Islet precursor cell (in vitro differentiated cells): ENCODE measurements at regions not wholly inside any gene's neighbourhood (a gene's known extent, or its start where the extent isn't known, plus 50 kb on each side); places are given as distances from the start of the nearest gene placed in this dataset.

Experiments
- DNase-seq: peaks from one replicate; pipeline ENCODE4 v3.0.0-alpha.2; 2018

DNA sequence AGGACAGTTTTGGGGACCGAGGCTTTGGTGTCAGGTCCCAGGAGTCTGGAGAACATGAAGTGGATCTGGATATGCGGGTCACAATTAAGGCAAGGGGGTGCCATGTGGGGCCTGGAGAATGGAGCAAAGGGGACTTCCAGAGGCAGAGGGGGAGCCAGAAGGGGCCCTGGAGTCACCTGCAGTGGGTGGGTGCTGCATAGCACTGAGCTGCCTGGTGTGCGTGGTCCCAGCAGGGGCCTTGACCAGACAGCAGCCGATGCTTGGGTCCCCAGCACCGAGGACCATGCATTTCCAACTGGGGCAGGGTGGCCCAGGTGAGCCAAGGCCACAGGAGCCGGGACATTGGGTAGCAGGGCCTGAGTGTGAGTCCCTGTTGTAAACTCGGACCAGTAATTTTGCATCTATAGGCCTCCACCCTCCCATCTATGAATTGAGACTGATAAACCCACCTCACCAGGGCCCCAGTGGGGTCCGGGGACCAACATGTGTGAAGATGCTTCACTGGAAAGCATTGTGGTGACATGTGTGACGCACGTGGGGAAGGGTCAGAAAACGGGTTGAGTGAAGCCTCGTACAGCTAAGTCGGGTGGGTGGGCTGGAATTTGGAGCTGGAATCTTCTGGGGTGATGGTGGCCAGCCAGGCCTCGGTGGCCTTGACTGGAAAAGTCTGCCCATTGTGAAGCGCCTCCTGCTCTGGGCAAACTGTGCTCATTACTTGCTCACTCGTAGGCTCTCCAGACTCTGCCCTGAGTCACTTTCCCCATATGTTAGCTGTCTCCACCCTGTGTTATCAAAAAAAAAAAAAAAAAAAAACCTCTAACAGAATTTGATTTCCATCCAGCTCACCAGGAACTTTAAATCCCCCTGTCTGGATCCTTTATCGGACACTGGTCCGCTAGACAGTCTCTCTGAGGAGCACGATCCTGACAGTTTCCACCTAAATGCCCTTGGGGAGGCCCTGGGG lies 90.5 kb upstream of the ZNF469 start:
- DNase-seq, result no peak

DNA sequence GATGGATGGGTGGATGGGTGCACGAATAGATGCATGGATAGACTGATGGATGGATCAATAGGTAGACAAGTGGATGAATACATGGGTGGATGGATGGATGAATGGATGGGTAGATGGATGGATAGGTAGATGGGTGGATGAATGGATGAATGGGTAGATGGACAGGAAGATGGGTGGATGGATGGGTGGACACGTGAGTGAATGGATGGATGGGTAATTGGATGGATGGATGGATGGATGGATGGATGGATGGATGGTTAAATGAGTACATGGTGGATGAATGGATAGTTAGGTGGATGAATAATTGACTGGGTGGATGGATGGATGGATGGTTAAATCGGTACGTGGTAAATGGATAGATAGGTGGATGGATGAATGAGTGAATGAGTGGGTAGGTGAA lies 89.7 kb upstream of the ZNF469 start:
- no peak for DNase-seq

DNA sequence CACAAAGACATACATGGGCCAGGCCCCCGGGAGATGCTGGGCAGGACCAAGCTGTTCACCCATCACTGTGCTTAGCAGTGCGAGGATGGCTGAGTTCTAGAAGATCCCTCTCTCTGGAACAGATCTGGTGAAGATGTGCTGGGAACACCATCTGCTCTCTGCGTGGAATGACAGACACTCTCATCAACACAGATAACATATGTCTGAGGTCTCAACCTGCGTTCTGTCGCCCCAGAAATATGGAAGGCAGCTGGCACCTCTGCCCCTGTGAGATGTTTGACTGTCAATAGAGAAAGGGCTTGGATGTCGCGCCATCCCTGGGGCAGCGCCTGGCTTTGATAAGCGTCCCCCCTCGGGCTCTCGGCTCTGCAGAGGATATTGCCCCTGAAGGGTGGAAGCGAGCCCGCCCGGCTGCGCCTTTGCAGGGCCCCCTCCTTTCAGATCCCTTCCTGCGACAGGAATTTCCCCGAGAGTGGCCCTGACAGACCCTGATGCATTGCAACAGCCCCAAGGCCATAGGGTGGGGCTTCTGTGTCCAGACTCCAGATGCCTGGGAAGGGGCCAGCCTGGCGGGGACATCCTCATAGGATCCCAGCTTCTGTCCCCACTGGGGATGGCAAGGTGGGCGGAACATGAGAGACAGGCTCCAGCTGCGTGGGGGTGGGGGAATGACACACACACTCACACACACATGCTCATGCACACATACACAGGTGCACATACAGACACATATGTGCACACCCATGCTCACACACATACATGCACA lies 86.9 kb upstream of the ZNF469 start:
- no peak for DNase-seq

DNA sequence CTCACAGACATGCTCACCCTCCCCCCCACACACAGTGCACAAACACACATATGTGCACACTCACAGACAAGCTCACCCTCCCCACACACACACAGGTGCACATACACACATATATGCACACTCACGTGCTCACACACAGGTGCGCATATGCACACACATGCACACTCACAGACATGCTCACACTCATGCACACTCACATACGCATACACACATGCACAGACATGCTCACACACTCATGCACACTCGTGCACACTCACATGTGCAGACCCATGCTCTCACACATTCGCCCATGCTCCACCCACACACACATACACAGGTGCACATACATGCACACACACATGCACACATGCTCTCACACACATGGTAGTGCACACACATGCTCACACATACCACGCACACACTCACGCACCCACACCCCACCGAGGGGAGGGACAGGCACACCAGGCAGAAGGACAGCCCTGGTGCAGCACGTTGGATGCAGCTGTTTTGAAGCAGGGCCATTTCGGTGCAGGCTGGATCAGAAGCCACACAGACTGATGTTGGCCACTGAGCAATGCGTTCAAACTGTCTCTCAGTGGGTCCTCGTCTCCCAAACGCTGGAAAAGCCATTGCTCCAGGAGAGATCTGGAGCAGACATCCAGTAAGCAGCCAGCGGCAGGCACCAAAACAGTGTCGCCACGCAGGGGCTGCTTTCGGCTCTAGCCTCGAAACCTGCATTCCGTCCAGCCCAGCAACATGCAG lies 86.2 kb upstream of the ZNF469 start:
- DNase-seq, result no peak

DNA sequence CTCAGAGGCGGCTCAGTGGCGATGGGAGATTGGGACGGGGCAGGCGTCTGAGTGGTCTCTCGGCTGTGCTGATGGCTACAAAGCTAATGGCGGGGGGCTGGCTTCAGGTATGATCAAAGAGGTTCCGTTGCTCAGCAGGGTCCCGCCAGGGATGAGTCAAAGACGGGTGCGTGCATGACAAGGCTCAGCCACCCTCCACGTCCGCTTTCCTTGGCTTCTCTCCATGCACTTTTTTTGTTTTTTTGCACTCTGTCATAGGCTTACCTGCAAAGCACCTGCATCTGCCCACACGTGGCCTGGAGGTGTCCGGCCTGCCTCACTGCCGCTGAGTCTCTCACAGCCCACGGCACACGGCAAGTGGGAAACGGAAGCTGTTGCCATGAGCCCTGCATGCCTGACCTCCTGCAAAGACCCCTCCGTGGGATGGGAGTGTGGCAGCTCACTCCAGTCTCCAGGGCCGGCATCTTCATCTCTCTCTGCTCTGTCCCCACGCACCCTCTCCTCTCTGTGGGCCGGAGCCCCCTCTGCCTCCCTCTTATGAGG lies 85.5 kb upstream of the ZNF469 start:
- DNase-seq, result no peak

DNA sequence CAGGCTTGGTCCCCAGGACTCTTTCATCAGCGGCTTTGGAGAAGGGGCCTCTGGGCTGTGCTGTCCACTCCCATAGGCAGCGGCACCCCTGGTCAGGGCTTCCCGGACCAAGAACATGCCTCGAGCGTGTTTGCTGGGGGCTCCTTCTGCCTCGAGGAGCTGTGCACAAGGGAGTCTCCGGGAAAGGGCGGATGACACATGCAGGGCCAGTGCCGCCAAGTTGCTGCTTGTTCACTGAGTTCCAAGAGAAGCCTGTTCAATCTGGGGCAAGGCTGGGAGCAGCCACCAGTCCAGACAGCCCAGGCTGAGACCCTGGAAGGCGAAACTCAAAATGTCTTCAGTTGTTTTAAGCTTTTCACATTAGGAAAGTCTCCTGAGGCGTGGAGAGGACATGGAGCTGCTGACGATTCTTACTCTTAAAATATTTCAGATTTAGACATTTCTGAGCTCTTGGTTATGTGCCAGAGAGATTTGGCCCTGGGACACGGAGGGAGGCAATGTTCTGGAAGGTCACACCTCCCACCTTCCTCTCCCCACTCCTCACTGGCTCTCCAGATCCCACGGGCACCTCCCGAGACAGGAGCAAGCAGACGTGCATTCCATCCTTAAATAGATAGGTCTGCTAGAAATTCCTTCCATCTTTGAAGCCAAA lies 84.5 kb upstream of the ZNF469 start:
- DNase-seq, result peak; percentile 66

GRCh38 chr16:88298833-88299745 lies 83.7 kb upstream of the ZNF469 start:
- peak; percentile 64 for DNase-seq

DNA sequence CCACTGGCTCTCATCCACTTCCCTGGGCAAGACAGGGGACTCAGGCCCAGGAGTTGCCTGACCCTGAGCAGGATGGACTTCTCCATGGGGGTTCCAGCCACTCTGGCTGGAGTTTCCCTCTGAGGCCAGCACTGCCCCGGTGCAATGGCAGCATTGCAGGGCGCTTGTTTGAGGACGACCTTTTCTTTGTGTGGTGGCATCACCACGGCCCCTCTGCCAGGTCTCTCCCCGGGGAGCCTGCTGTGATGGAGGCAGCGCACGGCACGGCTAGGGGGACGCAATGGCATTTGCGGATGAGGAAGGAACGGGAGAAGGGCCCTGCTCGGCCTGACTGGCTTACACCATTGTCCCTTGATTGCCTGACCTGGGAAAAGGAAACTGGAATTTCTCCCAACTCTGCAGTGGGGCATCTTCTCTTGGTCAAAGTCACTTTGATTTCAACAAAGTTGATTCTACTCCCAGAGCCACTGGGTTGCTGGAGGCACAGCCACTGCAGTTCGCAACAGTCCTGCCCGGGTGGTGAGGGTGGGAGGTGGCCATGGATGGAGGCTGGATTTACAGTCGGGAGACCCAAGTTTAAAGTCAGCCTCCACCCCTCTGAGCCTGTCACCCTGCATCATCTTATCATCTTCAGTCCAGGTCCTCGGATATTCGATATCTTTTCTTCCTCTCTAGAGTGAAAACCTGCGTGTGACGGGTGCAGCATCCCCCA lies 82.9 kb upstream of the ZNF469 start:
- no peak for DNase-seq

DNA sequence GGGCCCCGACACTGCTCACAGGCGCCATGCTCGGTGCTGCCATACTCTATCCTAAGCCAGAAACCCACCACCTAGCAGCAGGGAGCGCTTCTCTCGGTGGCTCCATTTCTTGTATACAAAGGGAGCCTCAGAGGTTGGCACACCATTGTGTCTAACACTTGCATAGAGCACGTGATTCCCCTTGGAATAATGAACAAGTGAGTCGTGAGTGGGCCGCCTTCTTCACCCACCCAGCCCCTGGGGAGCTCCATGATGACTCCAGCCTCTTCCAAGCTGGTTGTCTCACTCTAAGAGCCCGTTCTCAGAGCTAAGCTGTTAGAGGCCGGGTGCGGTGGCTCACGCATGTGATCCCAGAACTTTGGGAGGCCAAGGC lies 82.3 kb upstream of the ZNF469 start:
- no peak for DNase-seq

DNA sequence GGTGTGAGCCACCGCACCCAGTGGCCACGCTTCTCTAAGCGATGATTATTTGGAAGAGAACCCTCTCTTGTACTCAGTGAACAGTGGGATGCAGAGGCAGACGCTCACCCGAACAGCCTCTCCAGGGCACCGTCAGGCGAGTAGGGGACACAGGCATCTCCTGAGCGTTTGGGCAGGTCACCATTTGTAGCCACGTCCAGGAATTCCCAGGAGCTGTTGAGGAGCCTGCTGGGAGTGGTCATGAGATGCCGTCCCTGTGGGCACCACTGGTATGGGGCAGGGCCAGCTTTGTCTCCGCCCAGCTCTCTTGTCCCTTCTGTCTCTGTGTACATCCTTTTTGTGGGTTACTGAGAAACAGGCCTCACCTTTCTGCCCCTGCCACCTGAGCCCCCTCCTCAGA lies 81.3 kb upstream of the ZNF469 start:
- no peak for DNase-seq

- no peak for DNase-seq
These were observed 80.9 kb upstream of the ZNF469 start for GRCh38 chr16:88301886-88302285.

- no peak for DNase-seq
These were observed 80.1 kb upstream of the ZNF469 start for GRCh38 chr16:88302666-88303065.

DNA sequence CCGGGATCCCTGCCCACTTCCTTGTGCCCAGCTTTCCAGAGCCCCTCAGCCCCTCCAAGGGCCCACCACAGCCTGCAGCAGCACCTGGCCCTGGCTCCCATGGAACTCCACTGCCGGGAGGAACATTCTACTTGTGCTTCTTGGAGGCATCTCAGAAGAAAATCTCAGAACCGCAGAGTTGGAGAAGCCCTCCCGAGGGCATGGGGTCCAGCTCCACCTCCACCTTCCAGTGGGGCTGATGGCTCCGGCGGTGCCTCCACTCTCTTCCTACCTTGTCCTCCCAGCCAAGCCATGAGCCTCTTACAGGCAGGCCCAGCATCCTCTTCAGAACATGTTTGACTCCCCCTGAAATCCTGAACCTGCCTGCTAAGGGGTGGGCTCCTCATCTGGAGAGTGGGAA lies 79.4 kb upstream of the ZNF469 start:
- no peak for DNase-seq

DNA sequence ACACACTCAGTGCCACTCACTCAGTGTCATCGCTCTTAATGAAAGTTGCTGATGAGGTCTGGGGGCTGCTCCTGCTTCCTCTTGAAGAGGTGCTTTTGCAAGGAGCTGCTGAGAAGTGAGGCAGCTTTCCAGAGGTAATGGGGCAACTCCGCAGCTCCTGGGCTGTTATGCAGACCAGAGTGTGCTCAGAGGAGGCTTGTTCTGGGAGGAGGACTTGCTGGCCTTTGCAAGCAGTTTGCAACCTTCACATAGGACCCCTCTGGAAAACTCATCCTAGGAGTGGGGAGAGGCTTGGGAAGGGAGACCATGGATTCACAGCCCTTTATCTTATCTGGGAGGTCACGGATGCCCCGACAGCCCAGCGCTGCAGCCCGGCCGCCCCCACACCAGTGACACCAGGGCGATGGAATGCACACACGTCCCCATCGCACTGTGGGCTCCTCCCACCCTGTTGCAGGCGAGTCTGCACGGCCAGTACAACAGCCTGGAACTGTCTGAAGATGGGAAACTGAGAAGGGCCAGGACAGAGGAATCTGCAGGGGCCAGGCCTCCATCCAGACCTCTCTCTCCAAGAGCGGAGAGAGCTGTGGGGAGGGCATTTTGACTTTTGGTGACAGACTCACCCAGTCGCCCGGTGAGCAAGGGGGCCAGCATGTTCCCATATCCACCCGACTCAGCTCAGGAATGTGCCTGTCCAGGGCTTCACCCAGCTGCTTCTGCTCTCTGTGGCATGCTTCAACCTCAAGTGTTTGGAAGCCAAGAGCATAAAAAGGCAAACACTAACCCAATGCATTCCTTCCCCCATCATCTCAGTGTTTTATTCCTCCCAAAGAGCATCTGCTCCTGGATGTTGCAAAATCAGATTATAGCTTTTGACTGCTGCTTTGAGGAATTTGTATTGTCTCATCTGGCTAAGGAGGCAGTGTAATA lies 78.6 kb upstream of the ZNF469 start:
- peak; percentile 94 for DNase-seq

- DNase-seq, result no peak
These were observed 77.6 kb upstream of the ZNF469 start for GRCh38 chr16:88305176-88305575.

DNA sequence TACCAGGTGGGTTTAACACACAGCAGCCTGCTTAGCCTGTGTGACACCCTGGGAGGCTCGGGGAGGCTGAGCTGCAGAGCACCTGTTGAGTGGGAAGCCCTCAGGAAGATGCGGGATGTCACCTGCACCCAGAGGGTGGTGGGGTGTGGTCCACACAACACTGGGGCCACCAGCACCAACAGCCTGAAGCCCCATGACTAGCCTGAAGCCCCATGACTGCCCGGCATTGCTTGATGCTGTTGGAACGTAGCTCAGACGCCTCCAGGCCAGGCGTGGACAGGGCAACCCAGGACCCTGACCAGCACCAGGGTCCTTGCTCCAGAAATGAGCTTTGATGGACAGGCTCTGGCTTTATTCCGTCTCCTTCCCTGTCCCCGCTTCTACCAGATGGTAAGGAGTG lies 76.3 kb upstream of the ZNF469 start:
- DNase-seq, result no peak

DNA sequence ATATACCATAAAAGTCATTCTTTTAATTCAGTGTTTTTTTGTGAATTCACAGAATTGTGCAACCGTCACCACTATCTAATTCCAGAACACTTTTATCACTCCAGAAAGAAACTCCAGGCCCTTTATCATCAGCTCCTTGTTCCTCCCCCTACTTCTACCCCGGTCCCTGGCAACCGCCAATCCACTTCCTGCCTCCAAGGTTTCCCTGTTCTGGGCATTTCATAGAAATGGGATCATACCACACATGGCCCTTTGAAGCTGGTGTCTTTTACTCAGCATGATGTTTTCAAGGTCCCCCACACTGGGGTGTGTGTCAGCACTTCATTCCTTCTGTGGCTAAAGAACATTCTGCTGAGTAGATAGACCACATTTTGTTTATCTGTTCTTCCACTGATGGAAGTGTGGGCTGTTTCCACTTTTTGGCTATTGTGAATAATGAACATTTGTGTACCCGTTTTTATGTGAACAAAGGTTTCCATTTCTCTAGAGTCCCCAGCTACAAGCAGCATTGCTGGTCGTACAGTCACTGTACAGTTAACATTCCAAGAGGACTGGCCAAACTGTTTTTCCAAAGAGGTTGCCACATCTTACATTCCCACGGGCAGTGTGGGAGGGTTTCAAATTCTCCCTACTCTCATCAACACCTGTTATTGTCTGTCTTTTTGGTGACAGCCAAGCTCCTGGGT lies 75.8 kb upstream of the ZNF469 start:
- no peak for DNase-seq

- no peak for DNase-seq
These were observed 74.2 kb upstream of the ZNF469 start for GRCh38 chr16:88308441-88309173.
